Spleen (tissue), 7 donors: ENCODE measurements at regions not wholly inside any gene's neighbourhood (a gene's known extent, or its start where the extent isn't known, plus 50 kb on each side); places are given as distances from the start of the nearest gene placed in this dataset.

Experiments used
- POLR2A ChIP-seq, 3 donors: fragments of 450-650 bp; IDR thresholded peaks; one replicate each; pipeline ENCODE4 v1.5.1; 2017; ENCODE audit warnings: antibody characterized with exemption in 3 of 3, mild to moderate bottlenecking in 1 of 3
- POLR2AphosphoS5 ChIP-seq, 3 donors: sonication (generic); formaldehyde crosslinking; IDR thresholded peaks; one replicate each; pipeline ENCODE4 v1.5.1; 2017; ENCODE audit warnings: antibody characterized with exemption in 3 of 3
- TF ChIP-seq, protein P1 (sequence below), 11 experiments: fragments of 200-600 bp in 7 of 11; fragments of 450-650 bp in 4 of 11; sonication (generic) in 4 of 11; IDR thresholded peaks in 8 of 11; conservative IDR thresholded peaks in 3 of 11; 1 replicate in 7 of 11; 2 replicates in 4 of 11; pipeline versions ENCODE4 v1.4.0 to v1.8.0; 2016 to 2021; ENCODE audit warnings: antibody characterized with exemption in 11 of 11, inconsistent platforms in 4 of 11, mild to moderate bottlenecking in 1 of 11
- donor health status: DM: no; HTN: no; CAD: no; lungs with moderate emphysema.
- donor health status: DM: no; HTN: no; CAD: no.
- donor health status: DM: no; HTN: no; CAD: no.

- TF ChIP-seq, protein P1, sequence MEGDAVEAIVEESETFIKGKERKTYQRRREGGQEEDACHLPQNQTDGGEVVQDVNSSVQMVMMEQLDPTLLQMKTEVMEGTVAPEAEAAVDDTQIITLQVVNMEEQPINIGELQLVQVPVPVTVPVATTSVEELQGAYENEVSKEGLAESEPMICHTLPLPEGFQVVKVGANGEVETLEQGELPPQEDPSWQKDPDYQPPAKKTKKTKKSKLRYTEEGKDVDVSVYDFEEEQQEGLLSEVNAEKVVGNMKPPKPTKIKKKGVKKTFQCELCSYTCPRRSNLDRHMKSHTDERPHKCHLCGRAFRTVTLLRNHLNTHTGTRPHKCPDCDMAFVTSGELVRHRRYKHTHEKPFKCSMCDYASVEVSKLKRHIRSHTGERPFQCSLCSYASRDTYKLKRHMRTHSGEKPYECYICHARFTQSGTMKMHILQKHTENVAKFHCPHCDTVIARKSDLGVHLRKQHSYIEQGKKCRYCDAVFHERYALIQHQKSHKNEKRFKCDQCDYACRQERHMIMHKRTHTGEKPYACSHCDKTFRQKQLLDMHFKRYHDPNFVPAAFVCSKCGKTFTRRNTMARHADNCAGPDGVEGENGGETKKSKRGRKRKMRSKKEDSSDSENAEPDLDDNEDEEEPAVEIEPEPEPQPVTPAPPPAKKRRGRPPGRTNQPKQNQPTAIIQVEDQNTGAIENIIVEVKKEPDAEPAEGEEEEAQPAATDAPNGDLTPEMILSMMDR (IDR thresholded peaks at IDR 0.05 in 8 of 11, conservative IDR thresholded peaks at IDR 0.05 in 3 of 11): no peak
- TF ChIP-seq POLR2AphosphoS5 (IDR thresholded peaks at IDR 0.05) (no peak), POLR2A (IDR thresholded peaks at IDR 0.05) (no peak)
Observed at GRCh38 chr1:5084676-5085075, 430.3 kb downstream of the AJAP1 start.
